ENCODE measurements at regions not wholly inside any gene's neighbourhood (a gene's known extent, or its start where the extent isn't known, plus 50 kb on each side); places are given as distances from the start of the nearest gene placed in this dataset.

- no peak overlapping the region for H3K27ac ChIP-seq
- TF ChIP-seq CTCF (IDR thresholded peaks at IDR 0.05) (no peak), ZFX (IDR thresholded peaks at IDR 0.05; ENCODE audit: borderline replicate concordance) (no peak)
These were observed 112.5 kb downstream of the TENT4A start for GRCh38 chr5:6825678-6826244.

GRCh38 chr5:6826756-6827155, 113.5 kb downstream of the TENT4A start:
- TF ChIP-seq ZFX (IDR thresholded peaks at IDR 0.05; ENCODE audit: borderline replicate concordance) (no peak), CTCF (IDR thresholded peaks at IDR 0.05) (no peak)
- no peak overlapping the region for H3K27ac ChIP-seq

- H3K27ac ChIP-seq: no peak overlapping the region
These were observed 114.4 kb downstream of the TENT4A start for GRCh38 chr5:6827526-6828219.

DNA sequence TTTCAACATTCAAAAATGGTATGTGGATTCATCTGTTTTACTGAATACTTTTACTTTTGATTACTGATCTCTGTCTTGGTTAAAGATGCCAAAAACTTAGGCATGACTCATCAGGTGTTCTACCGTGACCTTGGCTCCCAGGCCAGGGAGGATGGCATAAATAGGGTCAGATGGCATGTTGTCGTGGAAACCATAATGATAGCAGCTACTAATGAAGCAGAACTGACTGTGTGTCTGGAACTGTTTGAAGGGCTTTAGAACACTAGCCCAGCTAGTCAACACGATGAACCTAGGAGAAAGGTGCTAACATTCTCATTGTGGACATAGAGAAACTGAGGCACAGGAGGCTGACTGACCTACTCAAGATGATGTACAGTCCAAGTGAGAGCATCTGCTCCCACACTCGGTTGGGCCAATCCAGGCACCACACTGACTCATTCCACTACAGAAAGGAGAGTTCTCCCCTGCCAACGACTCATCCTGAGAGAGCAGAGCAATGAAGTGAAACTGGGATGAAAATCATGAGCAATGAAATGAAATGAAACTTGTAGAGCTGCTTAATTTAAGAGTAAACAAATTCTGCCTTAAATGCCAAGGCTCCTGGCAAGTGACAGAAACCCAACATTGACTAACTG, 116.0 kb downstream of the TENT4A start:
- H3K27ac ChIP-seq: no peak overlapping the region
- TF ChIP-seq ZFX (IDR thresholded peaks at IDR 0.05; ENCODE audit: borderline replicate concordance) (no peak), CTCF (IDR thresholded peaks at IDR 0.05) (no peak)

More at GRCh38 chr5:6827526-6828219, 114.4 kb downstream of the TENT4A start:
- TF ChIP-seq ZFX (IDR thresholded peaks at IDR 0.05; ENCODE audit: borderline replicate concordance) (no peak), CTCF (IDR thresholded peaks at IDR 0.05) (no peak)

DNA sequence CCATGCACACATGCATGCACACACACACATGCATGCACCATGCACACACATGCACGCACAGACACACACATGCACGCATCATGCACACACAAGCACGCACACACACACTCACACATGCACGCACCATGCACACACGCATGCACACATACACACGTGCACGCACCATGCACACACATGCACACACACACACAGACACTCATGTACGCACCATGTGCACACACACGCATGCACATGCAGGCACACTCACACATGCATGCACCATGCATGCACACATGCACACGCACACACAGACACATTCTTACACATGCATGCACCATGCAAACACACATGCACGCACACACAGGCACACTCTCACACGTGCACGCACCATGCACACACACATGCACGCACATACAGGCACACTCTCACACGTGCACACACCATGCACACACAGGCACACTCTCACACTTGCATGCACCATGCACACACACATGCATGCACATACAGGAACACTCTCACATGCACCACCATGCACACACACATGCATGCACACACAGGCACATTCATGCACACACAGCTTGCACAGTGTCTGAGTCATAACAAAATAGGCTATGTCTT, 117.5 kb downstream of the TENT4A start:
- no peak for TF ChIP-seq CTCF (IDR thresholded peaks at IDR 0.05)
- no peak for TF ChIP-seq ZFX (IDR thresholded peaks at IDR 0.05; ENCODE audit: borderline replicate concordance)
- H3K27ac ChIP-seq: no peak overlapping the region

DNA sequence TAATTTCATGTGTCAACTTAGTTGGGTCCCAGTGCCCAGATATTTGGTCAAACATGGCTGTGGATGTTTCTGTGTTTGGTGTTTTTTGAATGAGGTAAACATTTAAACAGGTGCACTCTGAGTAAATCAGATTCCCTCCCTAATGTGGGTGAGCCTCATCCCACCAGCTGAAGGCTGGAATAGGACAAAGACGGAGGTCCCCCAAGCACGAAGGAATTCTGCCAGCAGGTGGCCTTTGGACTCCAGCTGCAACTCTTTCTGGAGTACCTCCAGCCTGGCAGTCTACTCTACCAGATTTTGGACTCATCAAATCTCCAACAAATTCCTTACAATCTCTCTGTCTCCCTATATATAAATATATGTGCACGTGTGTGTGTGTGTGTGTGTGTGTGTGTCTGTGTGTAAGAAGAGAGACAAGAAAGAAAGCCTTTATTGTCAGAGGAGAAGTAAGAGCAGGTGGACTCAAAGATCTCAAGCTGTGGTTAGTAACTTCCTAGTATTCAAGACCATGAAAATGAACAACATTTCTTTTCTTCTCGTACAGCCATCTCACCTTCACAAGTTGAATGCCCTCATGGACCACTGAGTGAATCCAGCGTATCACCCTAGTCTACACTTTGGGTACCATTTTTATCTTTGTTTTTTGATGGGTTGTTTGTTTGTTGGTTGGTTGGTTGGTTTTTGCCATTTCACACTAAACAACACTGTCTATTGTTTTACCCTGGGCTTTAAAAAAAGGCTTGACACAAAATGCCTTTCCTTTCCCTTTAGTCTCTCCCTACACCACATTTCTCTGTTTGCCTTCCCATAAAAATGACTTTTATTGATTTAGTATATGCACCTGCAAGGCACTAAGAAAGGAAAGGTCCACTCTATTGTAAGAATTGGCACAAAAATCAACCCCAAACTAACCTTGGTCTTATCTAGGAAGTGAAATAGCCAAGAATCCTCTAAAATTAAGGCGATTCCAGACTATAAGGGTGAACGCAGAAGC, 118.7 kb downstream of the TENT4A start:
- H3K27ac ChIP-seq: no peak overlapping the region
- no peak for TF ChIP-seq CTCF (IDR thresholded peaks at IDR 0.05)
- no peak for TF ChIP-seq ZFX (IDR thresholded peaks at IDR 0.05; ENCODE audit: borderline replicate concordance)
